ENCODE measurements at regions not wholly inside any gene's neighbourhood (a gene's known extent, or its start where the extent isn't known, plus 50 kb on each side); places are given as distances from the start of the nearest gene placed in this dataset.
"Not testable (repeated sequence)": the region's sequence is repeated elsewhere in the genome, so short reads cannot be mapped to it uniquely, and the experiment has no call there.

DNA sequence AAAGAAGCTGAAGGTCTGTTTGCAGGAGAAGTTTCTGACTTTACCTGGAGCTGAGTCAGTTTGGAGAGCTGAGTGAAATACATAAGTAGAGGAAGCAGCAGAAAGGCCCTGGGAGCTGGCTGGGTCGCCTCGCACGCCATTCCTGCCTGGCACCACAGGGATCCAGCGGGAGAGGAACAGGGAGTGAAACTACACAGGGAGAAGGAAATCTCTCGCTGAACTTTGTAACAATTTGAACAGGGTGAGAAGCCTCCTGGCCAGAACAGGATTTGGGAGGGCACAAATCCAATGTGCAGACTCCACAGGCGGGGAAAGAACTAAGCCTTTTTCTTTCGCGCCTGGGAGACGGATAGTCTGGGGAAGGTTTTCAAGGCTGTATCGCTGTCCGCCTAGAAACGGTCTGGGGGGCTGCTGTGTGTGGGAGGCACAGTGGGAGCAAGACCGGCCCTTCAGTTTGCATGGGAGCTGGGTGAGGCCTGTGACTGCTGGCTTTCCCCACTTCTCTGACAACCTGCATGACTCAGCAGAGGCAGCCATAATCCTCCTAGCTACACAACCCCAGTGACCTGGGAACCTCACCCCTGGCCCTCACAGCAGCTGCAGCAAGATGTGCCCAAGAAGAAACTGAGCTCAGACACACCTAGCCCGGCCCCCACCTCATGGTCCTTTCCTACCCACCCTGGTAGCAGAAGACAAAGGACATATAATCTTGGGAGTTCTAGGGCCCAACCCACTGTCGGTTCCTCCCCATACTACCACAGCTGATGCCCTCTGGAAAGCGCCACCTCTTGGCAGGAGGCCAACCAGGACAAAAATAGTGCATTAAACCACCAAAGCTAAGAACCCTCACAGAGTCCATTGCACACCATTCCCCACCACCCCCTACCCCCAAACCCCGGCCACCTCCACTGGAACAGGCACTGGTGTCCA lies 778.6 kb downstream of the KCNJ2 start:
- TF ChIP-seq, protein P1, sequence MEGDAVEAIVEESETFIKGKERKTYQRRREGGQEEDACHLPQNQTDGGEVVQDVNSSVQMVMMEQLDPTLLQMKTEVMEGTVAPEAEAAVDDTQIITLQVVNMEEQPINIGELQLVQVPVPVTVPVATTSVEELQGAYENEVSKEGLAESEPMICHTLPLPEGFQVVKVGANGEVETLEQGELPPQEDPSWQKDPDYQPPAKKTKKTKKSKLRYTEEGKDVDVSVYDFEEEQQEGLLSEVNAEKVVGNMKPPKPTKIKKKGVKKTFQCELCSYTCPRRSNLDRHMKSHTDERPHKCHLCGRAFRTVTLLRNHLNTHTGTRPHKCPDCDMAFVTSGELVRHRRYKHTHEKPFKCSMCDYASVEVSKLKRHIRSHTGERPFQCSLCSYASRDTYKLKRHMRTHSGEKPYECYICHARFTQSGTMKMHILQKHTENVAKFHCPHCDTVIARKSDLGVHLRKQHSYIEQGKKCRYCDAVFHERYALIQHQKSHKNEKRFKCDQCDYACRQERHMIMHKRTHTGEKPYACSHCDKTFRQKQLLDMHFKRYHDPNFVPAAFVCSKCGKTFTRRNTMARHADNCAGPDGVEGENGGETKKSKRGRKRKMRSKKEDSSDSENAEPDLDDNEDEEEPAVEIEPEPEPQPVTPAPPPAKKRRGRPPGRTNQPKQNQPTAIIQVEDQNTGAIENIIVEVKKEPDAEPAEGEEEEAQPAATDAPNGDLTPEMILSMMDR (IDR thresholded peaks at IDR 0.05), result no peak
- TF ChIP-seq POLR2AphosphoS5 (IDR thresholded peaks at IDR 0.05) (no peak), EP300 (IDR thresholded peaks at IDR 0.05) (no peak), POLR2A (IDR thresholded peaks at IDR 0.05) (no peak)

DNA sequence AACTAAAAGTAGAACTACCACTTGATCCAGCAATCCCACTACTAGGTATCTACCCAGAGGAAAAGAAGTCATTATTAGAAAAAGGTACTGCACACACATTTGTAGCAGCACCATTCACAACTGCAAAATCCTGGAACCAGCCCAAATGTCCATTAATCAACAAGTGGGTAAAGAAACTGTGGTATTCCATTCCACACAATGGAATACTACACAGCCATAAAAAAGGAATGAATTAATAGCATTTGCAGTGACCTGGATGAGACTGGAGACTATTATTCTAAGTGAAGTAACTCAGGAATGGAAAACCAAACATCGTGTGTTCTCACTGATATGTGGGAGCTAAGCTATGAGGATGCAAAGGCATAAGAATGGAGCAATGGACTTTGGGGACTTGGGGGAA lies 783.8 kb downstream of the KCNJ2 start:
- H3K4me1 ChIP-seq; H3K9me3 ChIP-seq; H3K4me3 ChIP-seq; DNase-seq (ENCODE audit: low spot score in 2 of 2); H3K27ac ChIP-seq; H3K36me3 ChIP-seq; H3K27me3 ChIP-seq: not testable (repeated sequence)
- 100% methylated on average over 1 of the region's 1 CpG for WGBS

More for the DNA sequence above, 778.6 kb downstream of the KCNJ2 start:
- Histone ChIP-seq H3K9me3 (no peaks in the 10 kb centered on the region), H3K27ac (no peak overlapping the region), H3K36me3 (no peaks in the 10 kb centered on the region), H3K27me3 (no peaks in the 10 kb centered on the region), H3K4me1 (no peaks in the 10 kb centered on the region), H3K4me3 (no peak overlapping the region)
- 86% methylated on average over 14 of the region's 17 CpGs for WGBS
- DNase-seq (ENCODE audit: low spot score in 2 of 2), result no peak

DNA sequence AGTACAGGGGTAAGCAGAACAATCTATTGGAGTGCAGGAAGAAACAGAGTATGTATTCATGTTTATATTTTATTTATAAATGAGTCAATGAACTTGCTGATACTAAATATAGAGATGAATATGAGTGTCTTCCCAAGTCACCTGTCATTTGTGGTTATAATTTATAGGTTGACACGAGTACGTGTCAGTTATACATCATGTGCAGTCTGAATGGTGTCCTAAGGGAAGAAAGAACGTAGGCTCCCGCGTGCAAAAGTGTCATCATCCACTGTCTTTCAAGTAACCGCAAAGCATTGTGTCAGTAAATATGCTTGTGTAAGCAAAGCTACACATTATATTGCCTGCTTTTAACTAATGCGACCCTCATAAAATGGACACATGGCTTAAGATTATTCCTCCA lies 786.1 kb downstream of the KCNJ2 start:
- 74% methylated on average over 7 of the region's 7 CpGs for WGBS
- TF ChIP-seq EP300 (IDR thresholded peaks at IDR 0.05) (no peak), POLR2A (IDR thresholded peaks at IDR 0.05) (no peak), POLR2AphosphoS5 (IDR thresholded peaks at IDR 0.05) (no peak)
- TF ChIP-seq, protein P1 (IDR thresholded peaks at IDR 0.05), result no peak
- no peak overlapping the region for H3K27ac ChIP-seq
- H3K27me3 ChIP-seq, result no peaks in the 10 kb centered on the region
- no peak for DNase-seq (ENCODE audit: low spot score in 2 of 2)
- H3K36me3 ChIP-seq, result no peaks in the 10 kb centered on the region
- H3K4me1 ChIP-seq, result no peaks in the 10 kb centered on the region
- H3K9me3 ChIP-seq, result no peaks in the 10 kb centered on the region
- no peak overlapping the region for H3K4me3 ChIP-seq

DNA sequence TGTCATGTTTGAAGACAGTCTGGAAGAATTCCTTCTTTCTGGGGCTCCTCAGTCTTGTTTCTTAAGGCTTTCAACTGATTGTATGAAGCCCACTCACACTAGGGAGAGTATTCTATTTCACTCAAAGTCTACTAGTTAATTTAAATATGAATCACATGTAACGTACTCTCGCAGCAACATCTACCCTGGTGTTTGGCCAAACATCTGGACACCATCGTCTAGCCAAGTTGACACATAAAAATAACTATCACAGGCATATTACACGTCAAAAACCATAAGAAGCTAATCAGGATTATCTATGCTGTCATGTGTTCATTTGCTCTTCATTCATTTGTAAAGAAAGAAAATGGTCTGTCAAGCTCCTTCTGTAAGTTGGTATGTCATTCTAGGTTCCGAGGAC lies 787.4 kb downstream of the KCNJ2 start:
- Histone ChIP-seq H3K36me3 (no peaks in the 10 kb centered on the region), H3K27me3 (no peaks in the 10 kb centered on the region), H3K27ac (no peak overlapping the region), H3K4me1 (no peaks in the 10 kb centered on the region), H3K4me3 (no peak overlapping the region), H3K9me3 (no peaks in the 10 kb centered on the region)
- TF ChIP-seq, protein P1 (IDR thresholded peaks at IDR 0.05), result no peak
- TF ChIP-seq EP300 (IDR thresholded peaks at IDR 0.05), result no peak
- TF ChIP-seq POLR2AphosphoS5 (IDR thresholded peaks at IDR 0.05), result no peak
- TF ChIP-seq POLR2A (IDR thresholded peaks at IDR 0.05), result no peak
- 46% methylated on average over 5 of the region's 5 CpGs for WGBS
- DNase-seq (ENCODE audit: low spot score in 2 of 2), result no peak

DNA sequence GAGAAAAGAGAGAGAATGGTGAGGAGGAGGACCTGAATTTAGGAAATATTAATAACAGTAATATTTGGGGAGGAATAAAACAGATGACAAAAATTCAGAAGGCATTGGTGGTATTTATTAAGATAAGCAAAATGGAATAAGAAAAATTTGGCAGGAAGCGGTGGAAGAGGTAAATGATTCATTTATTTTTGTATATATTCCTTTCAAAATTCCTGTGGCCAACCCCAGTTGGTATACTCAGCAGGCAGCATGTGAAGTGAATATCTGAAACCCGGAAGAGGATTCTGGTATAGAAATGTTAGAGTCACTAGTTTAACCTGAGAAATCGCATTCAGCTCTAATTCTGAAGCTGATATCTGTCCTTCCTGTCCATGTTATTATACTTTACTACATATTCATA lies 792.0 kb downstream of the KCNJ2 start:
- no peak for TF ChIP-seq POLR2AphosphoS5 (IDR thresholded peaks at IDR 0.05)
- no peak for TF ChIP-seq EP300 (IDR thresholded peaks at IDR 0.05)
- TF ChIP-seq POLR2A (IDR thresholded peaks at IDR 0.05), result no peak
- TF ChIP-seq, protein P1 (IDR thresholded peaks at IDR 0.05), result no peak
- Histone ChIP-seq H3K9me3 (no peaks in the 10 kb centered on the region), H3K4me3 (no peak overlapping the region), H3K4me1 (no peaks in the 10 kb centered on the region), H3K27me3 (no peaks in the 10 kb centered on the region), H3K36me3 (no peaks in the 10 kb centered on the region), H3K27ac (no peak overlapping the region)
- DNase-seq (ENCODE audit: low spot score in 2 of 2), result no peak
- 94% methylated on average over 3 of the region's 3 CpGs for WGBS
